Neural crest cell (in vitro differentiated cells): ENCODE measurements at regions not wholly inside any gene's neighbourhood (a gene's known extent, or its start where the extent isn't known, plus 50 kb on each side); places are given as distances from the start of the nearest gene placed in this dataset.

ENCODE experiments used
- DNase-seq: peaks from one replicate; pipeline ENCODE4 v3.0.0; 2021; ENCODE audit warnings: low read depth, mixed read lengths, low spot score
- H3K27ac Mint-ChIP-seq: one replicate; pipeline ENCODE4 v1.8.0; 2021; ENCODE audit warnings: mild to moderate bottlenecking, mixed read lengths; ENCODE audit not compliant: unreplicated experiment
- H3K27me3 Mint-ChIP-seq: 2 replicates; pipeline ENCODE4 v1.8.0; 2021; ENCODE audit warnings: low read depth, mild to moderate bottlenecking, mixed read lengths
- H3K36me3 Mint-ChIP-seq: 2 replicates; pipeline ENCODE4 v1.8.0; 2021; ENCODE audit warnings: low read depth, mild to moderate bottlenecking, mixed read lengths
- H3K4me1 Mint-ChIP-seq: 2 replicates; pipeline ENCODE4 v1.8.0; 2021; ENCODE audit warnings: mixed read lengths
- H3K4me3 Mint-ChIP-seq: one replicate; pipeline ENCODE4 v1.8.0; 2021; ENCODE audit warnings: mild to moderate bottlenecking, mixed read lengths
- H3K9me3 Mint-ChIP-seq: 2 replicates; pipeline ENCODE4 v1.8.0; 2021; ENCODE audit warnings: mixed read lengths
- CTCF ChIP-seq: fragments of 200-600 bp; sonication (generic); conservative IDR thresholded peaks from 2 replicates; pipeline ENCODE4 v1.5.0; 2021; ENCODE audit warnings: antibody characterized with exemption, mild to moderate bottlenecking

- TF ChIP-seq CTCF: no peak
- Mint-ChIP-seq H3K4me1 (no peaks in the 10 kb centered on the region), H3K4me3 (no peak overlapping the region), H3K27ac (no peak overlapping the region), H3K27me3 (no peaks in the 10 kb centered on the region), H3K9me3 (no peaks in the 10 kb centered on the region), H3K36me3 (no peaks in the 10 kb centered on the region)
- no peak for DNase-seq
Measured at GRCh38 chr16:81174644-81175324, 63.7 kb upstream of the BCO1 start.

GRCh38 chr16:81172769-81173658 is 65.5 kb upstream of the BCO1 start:
- no peak for DNase-seq
- Mint-ChIP-seq H3K9me3 (no peaks in the 10 kb centered on the region), H3K27me3 (no peaks in the 10 kb centered on the region), H3K4me3 (no peak overlapping the region), H3K4me1 (no peaks in the 10 kb centered on the region), H3K27ac (no peak overlapping the region), H3K36me3 (no peaks in the 10 kb centered on the region)
- no peak for TF ChIP-seq CTCF

DNA sequence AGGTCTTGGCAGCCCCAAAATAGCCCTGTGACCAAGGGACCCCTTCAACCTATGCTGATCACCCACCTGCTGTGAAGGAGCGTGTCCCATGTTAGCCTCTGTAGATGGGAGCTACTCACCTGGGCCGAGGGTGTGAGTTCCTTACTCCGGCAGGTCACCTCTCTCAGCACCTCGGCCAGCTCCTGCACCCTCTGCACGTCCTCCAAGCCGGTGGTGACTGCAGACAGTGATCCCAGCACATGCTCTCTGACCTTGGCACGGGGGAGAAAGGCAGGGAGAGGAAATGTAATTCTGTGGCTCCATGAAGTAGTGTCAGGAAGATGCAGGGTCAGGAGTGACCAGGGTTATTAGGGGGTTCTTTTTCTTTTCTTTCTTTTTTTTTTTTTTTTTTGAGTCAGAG is 67.7 kb upstream of the BCO1 start:
- no peak for TF ChIP-seq CTCF
- DNase-seq: no peak
- H3K36me3 Mint-ChIP-seq: no peaks in the 10 kb centered on the region
- no peak overlapping the region for H3K4me3 Mint-ChIP-seq
- no peaks in the 10 kb centered on the region for H3K27me3 Mint-ChIP-seq
- no peaks in the 10 kb centered on the region for H3K4me1 Mint-ChIP-seq
- H3K9me3 Mint-ChIP-seq: no peaks in the 10 kb centered on the region
- H3K27ac Mint-ChIP-seq: no peak overlapping the region

DNA sequence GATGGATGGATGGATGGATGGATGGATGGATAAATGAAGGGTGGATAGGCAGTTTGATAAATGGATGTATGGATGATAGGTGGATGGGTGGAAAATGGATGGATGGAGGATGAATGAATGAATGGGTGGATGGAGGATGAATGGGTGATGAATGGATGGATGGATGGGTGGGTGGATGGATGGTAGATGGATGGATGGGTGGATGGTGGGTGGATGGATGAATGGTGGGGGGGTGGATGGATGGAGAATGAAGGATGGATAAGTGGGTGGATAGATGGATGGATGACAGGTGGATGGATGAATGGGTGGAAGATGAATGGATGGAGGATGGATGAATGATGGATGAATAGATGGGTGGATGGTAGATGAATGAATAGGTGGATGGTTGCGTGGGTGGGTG is 70.1 kb upstream of the BCO1 start:
- Mint-ChIP-seq H3K27ac (no peak overlapping the region), H3K9me3 (no peaks in the 10 kb centered on the region), H3K36me3 (no peaks in the 10 kb centered on the region), H3K27me3 (no peaks in the 10 kb centered on the region), H3K4me3 (no peak overlapping the region), H3K4me1 (no peaks in the 10 kb centered on the region)
- no peak for TF ChIP-seq CTCF
- no peak for DNase-seq

GRCh38 chr16:81167851-81168250 is 70.6 kb upstream of the BCO1 start:
- no peak for DNase-seq
- Mint-ChIP-seq H3K4me3 (no peak overlapping the region), H3K27ac (no peak overlapping the region), H3K36me3 (no peaks in the 10 kb centered on the region), H3K9me3 (no peaks in the 10 kb centered on the region), H3K4me1 (no peaks in the 10 kb centered on the region), H3K27me3 (no peaks in the 10 kb centered on the region)
- no peak for TF ChIP-seq CTCF
